ENCODE measurements at regions not wholly inside any gene's neighbourhood (a gene's known extent, or its start where the extent isn't known, plus 50 kb on each side); places are given as distances from the start of the nearest gene placed in this dataset.

- DNase-seq (no peak), ATAC-seq (no peak)
- WGBS (ENCODE audit: insufficient coverage) = 86% methylated on average over 3 of the region's 3 CpGs
- Mint-ChIP-seq H3K9me3 (no peaks in the 10 kb centered on the region), H3K27me3 (ENCODE audit: low read depth in 2 of 2) (peaks cover 0 to 8% of the 10 kb centered on the region in 2 donors), H3K36me3 (no peaks in the 10 kb centered on the region), H3K4me1 (no peaks in the 10 kb centered on the region), H3K27ac (no peak overlapping the region), H3K4me3 (no peak overlapping the region)
- Histone ChIP-seq H3K4me3 (ENCODE audit: low read length) (no peak overlapping the region), H3K4me1 (ENCODE audit: control insufficient read depth, insufficient read depth, low read length) (no peaks in the 10 kb centered on the region), H3K27ac (ENCODE audit: low read length) (no peak overlapping the region), H3K27me3 (ENCODE audit: control insufficient read depth, insufficient read depth, low read length) (no peaks in the 10 kb centered on the region), H3K36me3 (ENCODE audit: control insufficient read depth, insufficient read depth, low read length) (no peaks in the 10 kb centered on the region), H3K9me3 (ENCODE audit: control insufficient read depth, insufficient read depth, low read length) (no peaks in the 10 kb centered on the region)
- no peak for TF ChIP-seq CTCF (IDR thresholded peaks at IDR 0.05)
- intact Hi-C loops (cut with micrococcal nuclease) = no loop called here
These were observed 219.5 kb downstream of the POLR1F start for GRCh38 chr7:19489162-19489820.

GRCh38 chr7:19488056-19488455 is 220.8 kb downstream of the POLR1F start:
- Mint-ChIP-seq H3K36me3 (no peaks in the 10 kb centered on the region), H3K27me3 (ENCODE audit: low read depth in 2 of 2) (peaks cover 0 to 8% of the 10 kb centered on the region in 2 donors), H3K4me3 (no peak overlapping the region), H3K4me1 (no peaks in the 10 kb centered on the region), H3K9me3 (no peaks in the 10 kb centered on the region), H3K27ac (no peak overlapping the region)
- no peak for DNase-seq
- Histone ChIP-seq H3K4me3 (ENCODE audit: low read length) (no peak overlapping the region), H3K36me3 (ENCODE audit: control insufficient read depth, insufficient read depth, low read length) (no peaks in the 10 kb centered on the region), H3K27ac (ENCODE audit: low read length) (no peak overlapping the region), H3K4me1 (ENCODE audit: control insufficient read depth, insufficient read depth, low read length) (no peaks in the 10 kb centered on the region), H3K27me3 (ENCODE audit: control insufficient read depth, insufficient read depth, low read length) (no peaks in the 10 kb centered on the region), H3K9me3 (ENCODE audit: control insufficient read depth, insufficient read depth, low read length) (no peaks in the 10 kb centered on the region)
- no peak for ATAC-seq
- WGBS (ENCODE audit: insufficient coverage) = 85% methylated on average over 2 of the region's 2 CpGs
- no peak for TF ChIP-seq CTCF (IDR thresholded peaks at IDR 0.05)
- intact Hi-C loops (cut with micrococcal nuclease) = no loop called here

GRCh38 chr7:19482628-19483027 is 226.2 kb downstream of the POLR1F start:
- intact Hi-C loops (cut with micrococcal nuclease) = no loop called here
- WGBS (ENCODE audit: insufficient coverage) = 75% methylated on average over 2 of the region's 2 CpGs
- Mint-ChIP-seq H3K4me1 (no peaks in the 10 kb centered on the region), H3K27ac (no peak overlapping the region), H3K27me3 (ENCODE audit: low read depth in 2 of 2) (peaks cover 2 to 15% of the 10 kb centered on the region in 2 donors), H3K9me3 (peaks cover 2 to 5% of the 10 kb centered on the region in 2 donors), H3K36me3 (no peaks in the 10 kb centered on the region), H3K4me3 (no peak overlapping the region)
- Histone ChIP-seq H3K4me3 (ENCODE audit: low read length) (no peak overlapping the region), H3K9me3 (ENCODE audit: control insufficient read depth, insufficient read depth, low read length) (peaks cover 5% of the 10 kb centered on the region), H3K4me1 (ENCODE audit: control insufficient read depth, insufficient read depth, low read length) (no peaks in the 10 kb centered on the region), H3K27ac (ENCODE audit: low read length) (no peak overlapping the region), H3K27me3 (ENCODE audit: control insufficient read depth, insufficient read depth, low read length) (no peaks in the 10 kb centered on the region), H3K36me3 (ENCODE audit: control insufficient read depth, insufficient read depth, low read length) (no peaks in the 10 kb centered on the region)
- no peak for ATAC-seq
- DNase-seq = no peak
- TF ChIP-seq CTCF (IDR thresholded peaks at IDR 0.05) = no peak

- ATAC-seq = no peak
- Histone ChIP-seq H3K9me3 (ENCODE audit: control insufficient read depth, insufficient read depth, low read length) (peaks cover 5% of the 10 kb centered on the region), H3K36me3 (ENCODE audit: control insufficient read depth, insufficient read depth, low read length) (no peaks in the 10 kb centered on the region), H3K4me1 (ENCODE audit: control insufficient read depth, insufficient read depth, low read length) (no peaks in the 10 kb centered on the region), H3K27me3 (ENCODE audit: control insufficient read depth, insufficient read depth, low read length) (no peaks in the 10 kb centered on the region), H3K4me3 (ENCODE audit: low read length) (no peak overlapping the region), H3K27ac (ENCODE audit: low read length) (no peak overlapping the region)
- Mint-ChIP-seq H3K36me3 (no peaks in the 10 kb centered on the region), H3K4me3 (no peak overlapping the region), H3K27me3 (ENCODE audit: low read depth in 2 of 2) (peaks cover 2 to 8% of the 10 kb centered on the region in 2 donors), H3K4me1 (no peaks in the 10 kb centered on the region), H3K9me3 (peaks cover 2 to 5% of the 10 kb centered on the region in 2 donors), H3K27ac (no peak overlapping the region)
- TF ChIP-seq CTCF (IDR thresholded peaks at IDR 0.05) = no peak
- intact Hi-C loops (cut with micrococcal nuclease) = no loop called here
- 95% methylated on average over 3 of the region's 3 CpGs for WGBS (ENCODE audit: insufficient coverage)
- DNase-seq = no peak
These were observed 228.5 kb downstream of the POLR1F start for GRCh38 chr7:19480383-19480782.

Measured in natural killer cell (primary cell).